ENCODE measurements at regions not wholly inside any gene's neighbourhood (a gene's known extent, or its start where the extent isn't known, plus 50 kb on each side); places are given as distances from the start of the nearest gene placed in this dataset.

DNA sequence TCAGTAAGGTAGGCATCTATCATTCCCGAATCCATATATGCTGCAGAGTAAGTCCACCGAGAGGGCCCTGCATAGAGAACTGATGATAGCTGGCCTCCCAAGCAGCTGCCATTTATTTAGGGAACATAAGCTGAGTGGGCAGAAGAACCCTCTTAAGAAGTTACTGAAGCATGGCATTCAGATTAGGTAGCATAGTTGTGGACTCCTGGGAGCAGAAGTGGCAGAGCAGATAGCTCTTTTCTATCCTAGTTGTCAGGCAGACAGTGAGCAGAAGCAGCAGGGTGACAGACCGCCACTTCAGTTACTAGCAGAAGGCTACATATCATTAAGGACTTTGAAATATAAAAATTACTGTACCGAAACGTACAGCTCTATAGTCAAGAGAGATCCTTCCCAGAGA, 454.7 kb downstream of the PPP4R3C start:
- no peaks in the 10 kb centered on the region for H3K36me3 ChIP-seq (ENCODE audit: control insufficient read depth, insufficient read depth, low read length)
- DNase-seq (ENCODE audit: low read depth, low spot score): no peak
- no peaks in the 10 kb centered on the region for H3K4me1 ChIP-seq (ENCODE audit: control insufficient read depth, insufficient read depth, low read length)
- no CpG with 5 or more reads among the region's 5 CpGs for WGBS (ENCODE audit: insufficient coverage, insufficient read length)
- H3K27me3 ChIP-seq (ENCODE audit: control insufficient read depth, insufficient read depth, low read length): no peaks in the 10 kb centered on the region
- H3K27ac ChIP-seq (ENCODE audit: low read length): no peak overlapping the region
- no peak overlapping the region for H3K4me3 ChIP-seq (ENCODE audit: low read length)
- H3K9me3 ChIP-seq (ENCODE audit: control insufficient read depth, insufficient read depth, low read length): no peaks in the 10 kb centered on the region

DNA sequence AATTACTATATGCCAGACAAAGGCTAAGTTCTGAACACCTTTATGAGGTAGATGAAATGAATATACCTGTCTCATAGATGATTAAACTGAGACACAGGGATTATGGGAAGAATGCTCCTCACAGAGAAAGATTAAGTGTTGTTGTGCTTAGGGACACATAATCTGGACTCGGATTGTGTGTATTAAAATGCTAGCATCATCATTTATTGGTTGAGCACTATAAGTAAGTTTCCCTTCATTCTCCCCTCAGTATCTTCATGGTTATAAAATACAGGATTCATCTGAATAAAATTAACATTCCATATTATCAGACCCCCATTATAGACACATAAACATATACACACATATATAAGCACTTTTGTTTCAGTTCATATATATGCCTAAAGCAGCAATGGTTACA, 463.5 kb downstream of the PPP4R3C start:
- Histone ChIP-seq H3K36me3 (ENCODE audit: control insufficient read depth, insufficient read depth, low read length) (no peaks in the 10 kb centered on the region), H3K27ac (ENCODE audit: low read length) (no peak overlapping the region), H3K4me1 (ENCODE audit: control insufficient read depth, insufficient read depth, low read length) (no peaks in the 10 kb centered on the region), H3K27me3 (ENCODE audit: control insufficient read depth, insufficient read depth, low read length) (no peaks in the 10 kb centered on the region), H3K9me3 (ENCODE audit: control insufficient read depth, insufficient read depth, low read length) (no peaks in the 10 kb centered on the region), H3K4me3 (ENCODE audit: low read length) (no peak overlapping the region)
- no CpG with 5 or more reads among the region's 1 CpG for WGBS (ENCODE audit: insufficient coverage, insufficient read length)
- DNase-seq (ENCODE audit: low read depth, low spot score): no peak

DNA sequence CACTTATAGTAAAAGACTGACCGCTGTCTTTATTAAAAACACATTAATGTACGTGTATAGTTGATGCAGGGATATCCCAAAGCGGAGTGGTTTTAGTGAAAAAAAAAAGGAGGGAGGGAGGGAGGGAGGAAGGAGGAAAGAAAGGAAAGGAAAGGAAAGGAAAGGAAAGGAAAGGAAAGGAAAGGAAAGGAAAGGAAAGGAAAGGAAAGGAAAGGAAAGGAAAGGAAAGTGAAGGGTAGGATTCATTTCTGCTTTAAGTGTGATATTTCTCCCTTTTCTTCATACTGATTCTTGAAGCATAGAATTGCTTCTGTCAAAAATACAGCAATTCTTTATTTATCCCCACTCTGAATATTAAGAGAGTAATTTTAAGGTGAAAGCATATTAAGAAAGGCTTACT, 504.9 kb downstream of the PPP4R3C start:
- no peaks in the 10 kb centered on the region for H3K9me3 ChIP-seq (ENCODE audit: control insufficient read depth, insufficient read depth, low read length)
- H3K36me3 ChIP-seq (ENCODE audit: control insufficient read depth, insufficient read depth, low read length): no peaks in the 10 kb centered on the region
- H3K4me3 ChIP-seq (ENCODE audit: low read length): no peak overlapping the region
- H3K4me1 ChIP-seq (ENCODE audit: control insufficient read depth, insufficient read depth, low read length): no peaks in the 10 kb centered on the region
- no peak for DNase-seq (ENCODE audit: low read depth, low spot score)
- 100% methylated on average over 1 of the region's 3 CpGs for WGBS (ENCODE audit: insufficient coverage, insufficient read length)
- no peak overlapping the region for H3K27ac ChIP-seq (ENCODE audit: low read length)
- no peaks in the 10 kb centered on the region for H3K27me3 ChIP-seq (ENCODE audit: control insufficient read depth, insufficient read depth, low read length)

DNA sequence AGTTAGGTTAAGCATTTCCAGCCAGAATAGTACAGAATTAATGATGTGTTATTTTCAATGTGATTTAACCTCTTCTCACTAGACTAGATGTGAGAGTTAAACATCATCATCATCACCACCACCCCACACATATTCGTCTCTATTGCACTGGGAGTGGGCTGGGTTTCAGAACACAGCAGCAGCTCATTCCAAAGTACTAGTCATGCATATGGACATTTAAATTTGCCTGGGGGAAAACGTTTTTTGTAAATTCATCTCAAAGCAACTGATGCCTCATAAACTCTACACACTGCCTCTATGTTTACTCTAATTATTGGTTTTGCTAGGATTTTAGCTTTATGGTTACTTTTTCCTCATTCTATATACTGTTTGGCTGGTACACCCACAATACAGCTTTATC, 509.1 kb downstream of the PPP4R3C start:
- Histone ChIP-seq H3K27ac (ENCODE audit: low read length) (no peak overlapping the region), H3K36me3 (ENCODE audit: control insufficient read depth, insufficient read depth, low read length) (no peaks in the 10 kb centered on the region), H3K4me1 (ENCODE audit: control insufficient read depth, insufficient read depth, low read length) (no peaks in the 10 kb centered on the region), H3K4me3 (ENCODE audit: low read length) (no peak overlapping the region), H3K9me3 (ENCODE audit: control insufficient read depth, insufficient read depth, low read length) (no peaks in the 10 kb centered on the region), H3K27me3 (ENCODE audit: control insufficient read depth, insufficient read depth, low read length) (no peaks in the 10 kb centered on the region)
- DNase-seq (ENCODE audit: low read depth, low spot score): no peak
- no CpG with 5 or more reads among the region's 2 CpGs for WGBS (ENCODE audit: insufficient coverage, insufficient read length)

DNA sequence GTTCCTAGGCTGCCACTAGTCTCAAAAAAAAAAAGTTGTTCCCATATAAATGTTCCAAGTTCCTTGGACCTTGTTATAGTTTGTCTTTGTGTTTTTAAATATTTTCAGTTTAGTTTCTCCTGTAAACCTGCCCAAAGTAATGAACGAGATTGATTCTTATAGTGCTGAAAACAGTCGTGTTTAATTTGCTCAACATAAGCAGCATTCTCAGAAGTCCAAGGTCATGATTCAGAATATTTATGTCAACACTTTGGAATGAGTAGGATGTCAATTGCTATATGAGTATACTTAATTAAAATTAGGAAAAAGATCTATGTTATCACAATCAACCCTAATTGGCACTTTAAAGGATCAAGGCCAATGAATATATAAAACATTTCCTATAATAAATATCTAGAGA, 510.9 kb downstream of the PPP4R3C start:
- Histone ChIP-seq H3K27me3 (ENCODE audit: control insufficient read depth, insufficient read depth, low read length) (no peaks in the 10 kb centered on the region), H3K4me1 (ENCODE audit: control insufficient read depth, insufficient read depth, low read length) (no peaks in the 10 kb centered on the region), H3K27ac (ENCODE audit: low read length) (no peak overlapping the region), H3K4me3 (ENCODE audit: low read length) (no peak overlapping the region), H3K9me3 (ENCODE audit: control insufficient read depth, insufficient read depth, low read length) (no peaks in the 10 kb centered on the region), H3K36me3 (ENCODE audit: control insufficient read depth, insufficient read depth, low read length) (no peaks in the 10 kb centered on the region)
- no CpG with 5 or more reads among the region's 2 CpGs for WGBS (ENCODE audit: insufficient coverage, insufficient read length)
- DNase-seq (ENCODE audit: low read depth, low spot score): no peak

DNA sequence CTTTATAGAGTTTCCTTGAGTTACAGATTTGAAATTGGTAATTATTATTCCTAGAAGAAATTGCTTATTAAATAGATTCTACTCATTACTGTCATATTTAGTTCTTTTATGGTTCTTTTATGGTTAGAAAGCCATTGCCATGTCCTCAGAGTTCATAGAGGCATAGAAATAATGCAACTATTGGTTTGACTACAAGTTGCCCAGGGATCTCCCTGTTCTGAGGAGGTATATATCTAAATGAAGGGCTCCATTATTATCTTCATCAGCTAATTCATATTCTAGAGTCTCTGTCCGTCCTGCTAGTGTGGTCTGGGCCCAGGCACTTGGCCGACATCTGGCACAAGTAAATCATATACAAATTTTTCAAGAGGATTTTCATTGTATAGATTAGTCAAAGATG, 535.7 kb downstream of the PPP4R3C start:
- no peaks in the 10 kb centered on the region for H3K27me3 ChIP-seq (ENCODE audit: control insufficient read depth, insufficient read depth, low read length)
- no peaks in the 10 kb centered on the region for H3K4me1 ChIP-seq (ENCODE audit: control insufficient read depth, insufficient read depth, low read length)
- no CpG with 5 or more reads among the region's 2 CpGs for WGBS (ENCODE audit: insufficient coverage, insufficient read length)

DNA sequence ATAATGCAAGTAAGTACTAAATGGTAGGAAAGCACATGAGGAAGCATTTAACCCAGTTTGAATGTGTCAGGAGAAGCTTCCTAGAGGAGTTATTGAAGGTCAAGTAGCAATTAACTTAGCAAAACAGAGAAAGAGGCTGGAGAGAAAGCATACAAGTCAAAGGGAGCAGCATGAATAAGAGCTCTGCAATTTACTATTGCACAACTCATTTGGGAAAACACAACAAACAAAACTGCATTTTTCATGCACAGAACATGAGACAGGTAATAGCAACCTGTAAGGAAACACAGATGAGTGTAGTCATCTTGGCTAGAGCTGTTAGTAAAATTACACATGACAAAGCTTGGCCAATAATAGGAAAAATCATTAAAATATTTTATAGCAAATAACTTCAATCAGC, 538.1 kb downstream of the PPP4R3C start:
- H3K9me3 ChIP-seq (ENCODE audit: control insufficient read depth, insufficient read depth, low read length): no peaks in the 10 kb centered on the region
- H3K4me3 ChIP-seq (ENCODE audit: low read length): no peak overlapping the region
- no peaks in the 10 kb centered on the region for H3K27me3 ChIP-seq (ENCODE audit: control insufficient read depth, insufficient read depth, low read length)
- no peaks in the 10 kb centered on the region for H3K4me1 ChIP-seq (ENCODE audit: control insufficient read depth, insufficient read depth, low read length)
- H3K27ac ChIP-seq (ENCODE audit: low read length): no peak overlapping the region
- H3K36me3 ChIP-seq (ENCODE audit: control insufficient read depth, insufficient read depth, low read length): no peaks in the 10 kb centered on the region
- no peak for DNase-seq (ENCODE audit: low read depth, low spot score)

More for the DNA sequence above, 535.7 kb downstream of the PPP4R3C start:
- no peaks in the 10 kb centered on the region for H3K9me3 ChIP-seq (ENCODE audit: control insufficient read depth, insufficient read depth, low read length)
- no peak for DNase-seq (ENCODE audit: low read depth, low spot score)
- H3K36me3 ChIP-seq (ENCODE audit: control insufficient read depth, insufficient read depth, low read length): no peaks in the 10 kb centered on the region
- H3K27ac ChIP-seq (ENCODE audit: low read length): no peak overlapping the region
- no peak overlapping the region for H3K4me3 ChIP-seq (ENCODE audit: low read length)

DNA sequence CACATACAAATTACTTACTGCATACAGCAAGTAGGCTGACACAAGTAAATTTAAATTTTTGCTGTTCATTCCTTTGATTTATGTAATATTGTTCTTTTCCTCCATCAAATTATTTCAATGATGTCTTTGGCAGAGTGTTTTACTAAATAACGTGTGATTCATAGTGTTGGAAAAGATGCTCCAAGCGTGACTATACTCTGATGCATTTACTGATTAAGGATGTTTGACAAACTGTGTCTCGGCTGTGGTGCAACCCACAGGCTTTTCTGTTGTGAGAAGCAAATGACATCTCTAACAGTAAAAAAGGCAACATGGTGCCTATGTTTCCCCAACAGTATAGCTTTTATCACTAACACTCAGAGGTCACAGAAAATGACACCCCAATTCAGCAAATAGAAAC, 540.9 kb downstream of the PPP4R3C start:
- no peak for DNase-seq (ENCODE audit: low read depth, low spot score)
- H3K4me3 ChIP-seq (ENCODE audit: low read length): no peak overlapping the region
- no peaks in the 10 kb centered on the region for H3K9me3 ChIP-seq (ENCODE audit: control insufficient read depth, insufficient read depth, low read length)
- no peaks in the 10 kb centered on the region for H3K36me3 ChIP-seq (ENCODE audit: control insufficient read depth, insufficient read depth, low read length)
- no peaks in the 10 kb centered on the region for H3K4me1 ChIP-seq (ENCODE audit: control insufficient read depth, insufficient read depth, low read length)
- WGBS (ENCODE audit: insufficient coverage, insufficient read length): no CpG with 5 or more reads among the region's 3 CpGs
- H3K27me3 ChIP-seq (ENCODE audit: control insufficient read depth, insufficient read depth, low read length): no peaks in the 10 kb centered on the region
- H3K27ac ChIP-seq (ENCODE audit: low read length): no peak overlapping the region

DNA sequence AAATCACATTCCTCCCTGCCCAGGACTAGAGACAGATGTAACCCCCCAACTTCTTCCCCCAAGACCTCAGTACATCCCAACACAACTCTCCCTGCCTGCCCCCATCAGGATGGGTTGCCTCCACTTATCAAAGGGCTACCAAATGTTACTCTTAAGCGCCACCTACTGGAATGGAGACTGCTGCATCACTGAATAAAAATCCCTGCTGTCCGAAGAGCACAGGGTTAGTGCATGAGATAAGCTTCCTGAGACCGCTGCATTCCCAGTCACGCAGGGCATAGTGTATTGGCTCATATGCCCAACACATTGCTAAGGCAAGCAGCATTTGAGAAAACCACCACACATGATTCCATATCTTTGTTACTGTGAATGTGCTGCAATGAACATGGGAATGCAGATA, 544.5 kb downstream of the PPP4R3C start:
- no peaks in the 10 kb centered on the region for H3K36me3 ChIP-seq (ENCODE audit: control insufficient read depth, insufficient read depth, low read length)
- H3K4me1 ChIP-seq (ENCODE audit: control insufficient read depth, insufficient read depth, low read length): no peaks in the 10 kb centered on the region
- no peak overlapping the region for H3K27ac ChIP-seq (ENCODE audit: low read length)
- no CpG with 5 or more reads among the region's 4 CpGs for WGBS (ENCODE audit: insufficient coverage, insufficient read length)
- peak; percentile 18 for DNase-seq (ENCODE audit: low read depth, low spot score)
- no peaks in the 10 kb centered on the region for H3K27me3 ChIP-seq (ENCODE audit: control insufficient read depth, insufficient read depth, low read length)
- no peaks in the 10 kb centered on the region for H3K9me3 ChIP-seq (ENCODE audit: control insufficient read depth, insufficient read depth, low read length)
- no peak overlapping the region for H3K4me3 ChIP-seq (ENCODE audit: low read length)

DNA sequence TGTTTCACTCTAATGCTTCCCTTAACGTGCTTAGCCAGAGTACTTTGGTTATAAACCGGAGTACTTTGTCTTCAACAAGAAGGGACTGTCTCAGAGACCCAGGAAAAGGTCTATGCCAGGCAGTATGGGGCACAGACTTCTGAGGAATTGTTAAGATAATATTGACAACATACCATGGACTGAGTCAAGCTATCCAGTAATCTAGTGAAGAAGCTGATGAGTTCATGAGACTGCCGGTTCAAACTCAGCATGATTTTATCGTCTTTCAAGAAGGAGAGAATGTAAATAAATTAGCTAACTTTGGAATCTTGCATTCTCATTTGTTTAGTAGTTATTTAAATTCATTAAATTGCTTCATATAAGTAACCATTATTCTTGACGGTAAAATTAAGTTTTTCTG, 546.1 kb downstream of the PPP4R3C start:
- Histone ChIP-seq H3K36me3 (ENCODE audit: control insufficient read depth, insufficient read depth, low read length) (no peaks in the 10 kb centered on the region), H3K27me3 (ENCODE audit: control insufficient read depth, insufficient read depth, low read length) (no peaks in the 10 kb centered on the region), H3K4me3 (ENCODE audit: low read length) (no peak overlapping the region), H3K9me3 (ENCODE audit: control insufficient read depth, insufficient read depth, low read length) (no peaks in the 10 kb centered on the region), H3K4me1 (ENCODE audit: control insufficient read depth, insufficient read depth, low read length) (no peaks in the 10 kb centered on the region), H3K27ac (ENCODE audit: low read length) (no peak overlapping the region)
- DNase-seq (ENCODE audit: low read depth, low spot score): no peak
- WGBS (ENCODE audit: insufficient coverage, insufficient read length): no CpG with 5 or more reads among the region's 5 CpGs

DNA sequence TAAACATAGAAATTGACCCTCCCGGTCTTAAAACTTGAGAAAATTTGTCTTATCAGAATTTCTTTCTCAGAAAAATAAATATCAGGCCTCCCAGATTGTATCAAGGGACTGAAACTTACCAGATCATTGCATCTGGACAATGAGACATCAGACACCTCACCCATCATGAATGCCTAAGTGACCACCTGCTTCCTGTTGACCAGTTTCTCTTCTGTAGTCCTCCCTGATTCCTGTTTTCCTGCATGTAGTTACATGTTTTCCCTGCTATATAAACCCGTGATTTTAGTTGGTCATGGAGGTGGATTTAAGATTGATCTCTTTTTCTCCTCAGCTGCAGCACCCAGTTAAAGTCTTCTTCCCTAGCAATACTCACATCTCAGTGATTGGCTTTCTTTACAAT, 548.1 kb downstream of the PPP4R3C start:
- DNase-seq (ENCODE audit: low read depth, low spot score): no peak
- WGBS (ENCODE audit: insufficient coverage, insufficient read length): no CpG with 5 or more reads among the region's 2 CpGs
- no peaks in the 10 kb centered on the region for H3K27me3 ChIP-seq (ENCODE audit: control insufficient read depth, insufficient read depth, low read length)
- no peak overlapping the region for H3K27ac ChIP-seq (ENCODE audit: low read length)
- H3K36me3 ChIP-seq (ENCODE audit: control insufficient read depth, insufficient read depth, low read length): no peaks in the 10 kb centered on the region
- H3K9me3 ChIP-seq (ENCODE audit: control insufficient read depth, insufficient read depth, low read length): no peaks in the 10 kb centered on the region
- H3K4me1 ChIP-seq (ENCODE audit: control insufficient read depth, insufficient read depth, low read length): no peaks in the 10 kb centered on the region
- no peak overlapping the region for H3K4me3 ChIP-seq (ENCODE audit: low read length)

Data from iPS DF 6.9 (cell line).